ENCODE measurements at regions not wholly inside any gene's neighbourhood (a gene's known extent, or its start where the extent isn't known, plus 50 kb on each side); places are given as distances from the start of the nearest gene placed in this dataset.

DNA sequence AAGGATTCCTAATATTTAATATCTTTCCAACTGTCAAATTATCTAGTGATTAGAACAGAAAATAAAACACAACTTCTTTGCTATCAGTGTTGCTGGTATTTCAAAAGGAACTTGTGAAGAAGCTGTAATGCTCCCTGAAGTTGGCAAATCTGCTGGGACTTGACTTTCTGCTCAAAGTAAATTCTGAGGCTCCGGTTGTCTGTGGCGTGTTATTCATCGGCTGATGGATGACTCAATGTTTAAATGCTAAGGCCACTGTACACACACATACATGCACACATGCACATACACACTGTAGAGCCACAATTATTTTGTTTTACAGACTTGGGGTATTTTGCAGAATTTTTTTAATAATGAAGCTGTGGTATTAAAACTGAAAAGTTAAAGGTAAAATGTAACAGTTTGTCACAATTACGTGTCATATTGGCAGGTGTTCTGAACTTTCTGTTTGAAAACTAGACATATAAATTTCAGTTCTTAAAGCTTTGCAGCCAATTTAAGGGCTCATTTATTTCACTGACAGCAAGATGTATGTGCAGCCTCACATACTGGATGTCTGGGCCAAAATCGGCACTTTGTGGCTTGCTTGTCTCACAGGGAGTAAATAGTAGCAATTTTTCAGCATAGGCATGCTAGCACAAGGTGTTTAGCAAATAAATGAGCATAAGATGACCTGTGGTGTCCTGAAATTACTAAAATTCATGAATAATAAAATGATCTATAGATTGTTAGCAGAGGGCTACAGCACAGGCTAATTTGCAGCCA, 1691.7 kb upstream of the PCDH20 start:
- H3K27me3 ChIP-seq = no peaks in the 10 kb centered on the region
- intact Hi-C loops (cut with DNase I; ENCODE audit: low total_unique reads) (no loop called here), in situ Hi-C loops (cut with MboI; ENCODE audit: low sequenced_read_pairs in 4 of 4) (no loop called here)
- no peak overlapping the region for H3K4me3 ChIP-seq
- no peak for ATAC-seq
- no peaks in the 10 kb centered on the region for H3K4me1 ChIP-seq
- no peaks in the 10 kb centered on the region for H3K9me3 ChIP-seq
- TF ChIP-seq, protein P1, sequence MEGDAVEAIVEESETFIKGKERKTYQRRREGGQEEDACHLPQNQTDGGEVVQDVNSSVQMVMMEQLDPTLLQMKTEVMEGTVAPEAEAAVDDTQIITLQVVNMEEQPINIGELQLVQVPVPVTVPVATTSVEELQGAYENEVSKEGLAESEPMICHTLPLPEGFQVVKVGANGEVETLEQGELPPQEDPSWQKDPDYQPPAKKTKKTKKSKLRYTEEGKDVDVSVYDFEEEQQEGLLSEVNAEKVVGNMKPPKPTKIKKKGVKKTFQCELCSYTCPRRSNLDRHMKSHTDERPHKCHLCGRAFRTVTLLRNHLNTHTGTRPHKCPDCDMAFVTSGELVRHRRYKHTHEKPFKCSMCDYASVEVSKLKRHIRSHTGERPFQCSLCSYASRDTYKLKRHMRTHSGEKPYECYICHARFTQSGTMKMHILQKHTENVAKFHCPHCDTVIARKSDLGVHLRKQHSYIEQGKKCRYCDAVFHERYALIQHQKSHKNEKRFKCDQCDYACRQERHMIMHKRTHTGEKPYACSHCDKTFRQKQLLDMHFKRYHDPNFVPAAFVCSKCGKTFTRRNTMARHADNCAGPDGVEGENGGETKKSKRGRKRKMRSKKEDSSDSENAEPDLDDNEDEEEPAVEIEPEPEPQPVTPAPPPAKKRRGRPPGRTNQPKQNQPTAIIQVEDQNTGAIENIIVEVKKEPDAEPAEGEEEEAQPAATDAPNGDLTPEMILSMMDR (IDR thresholded peaks at IDR 0.05 in 4 of 5, conservative IDR thresholded peaks at IDR 0.05 in 1 of 5) = no peak
- TF ChIP-seq POLR2A (IDR thresholded peaks at IDR 0.05) = no peak
- no peak for DNase-seq
- no peaks in the 10 kb centered on the region for H3K36me3 ChIP-seq
- H3K27ac ChIP-seq = no peak overlapping the region

DNA sequence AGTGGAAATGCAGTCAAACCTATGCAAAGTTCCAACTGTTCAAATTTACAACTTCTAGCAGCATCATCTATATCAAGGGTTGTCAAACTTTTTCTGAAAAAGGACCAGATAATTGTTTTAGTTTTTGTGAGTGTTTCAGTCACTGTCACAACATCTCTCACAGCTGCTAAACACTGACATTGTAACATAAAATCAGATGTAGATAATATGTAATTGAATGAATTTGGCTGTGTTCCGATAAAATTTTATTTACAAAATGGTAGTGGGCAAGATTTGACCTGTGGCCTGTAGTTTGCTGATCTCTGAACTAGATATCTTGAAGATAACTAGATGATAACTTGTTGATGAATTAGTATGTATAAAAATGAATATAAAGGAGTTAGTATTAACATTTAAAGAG, 1679.1 kb upstream of the PCDH20 start:
- in situ Hi-C loops (cut with MboI; ENCODE audit: low sequenced_read_pairs in 4 of 4) = no loop called here
- intact Hi-C loops (cut with DNase I; ENCODE audit: low total_unique reads) = no loop called here
- H3K9me3 ChIP-seq = no peaks in the 10 kb centered on the region
- no peaks in the 10 kb centered on the region for H3K27me3 ChIP-seq
- TF ChIP-seq POLR2A (IDR thresholded peaks at IDR 0.05) = no peak
- TF ChIP-seq, protein P1 (IDR thresholded peaks at IDR 0.05 in 4 of 5, conservative IDR thresholded peaks at IDR 0.05 in 1 of 5) = no peak
- H3K4me1 ChIP-seq = no peaks in the 10 kb centered on the region
- no peaks in the 10 kb centered on the region for H3K36me3 ChIP-seq
- DNase-seq (no peak), ATAC-seq (no peak)
- no peak overlapping the region for H3K4me3 ChIP-seq
- H3K27ac ChIP-seq = no peak overlapping the region

DNA sequence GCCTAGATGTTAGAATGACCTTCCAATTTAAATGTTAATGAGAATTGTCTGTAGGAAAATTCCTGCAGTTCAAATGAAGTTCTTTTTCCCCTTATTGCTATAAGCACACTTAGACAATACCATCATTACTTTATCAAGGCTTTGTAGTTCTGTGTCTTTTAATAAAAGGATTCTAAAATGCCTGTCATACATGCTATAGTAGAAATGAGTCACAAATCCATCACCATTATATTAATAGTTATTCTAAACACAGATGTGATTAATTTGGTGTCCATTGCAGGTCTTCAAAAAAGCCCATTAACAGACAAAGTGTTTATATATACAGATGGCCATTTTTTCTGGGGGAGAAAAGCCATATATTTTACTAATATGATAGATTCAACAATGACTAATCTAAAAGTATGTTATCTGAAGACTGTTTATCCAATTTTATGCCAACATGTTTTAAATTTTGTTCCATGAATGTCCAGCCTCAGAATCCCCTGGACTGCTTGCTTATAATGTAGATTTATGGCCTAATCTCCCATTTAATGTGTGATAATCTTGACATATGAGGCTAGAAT, 1678.3 kb upstream of the PCDH20 start:
- no peaks in the 10 kb centered on the region for H3K4me1 ChIP-seq
- in situ Hi-C loops (cut with MboI; ENCODE audit: low sequenced_read_pairs in 4 of 4) = no loop called here
- H3K27ac ChIP-seq = no peak overlapping the region
- intact Hi-C loops (cut with DNase I; ENCODE audit: low total_unique reads) = no loop called here
- no peaks in the 10 kb centered on the region for H3K27me3 ChIP-seq
- H3K36me3 ChIP-seq = no peaks in the 10 kb centered on the region
- H3K9me3 ChIP-seq = no peaks in the 10 kb centered on the region
- no peak overlapping the region for H3K4me3 ChIP-seq
- ATAC-seq (no peak), DNase-seq (no peak)
- TF ChIP-seq POLR2A (IDR thresholded peaks at IDR 0.05) = no peak
- TF ChIP-seq, protein P1 (IDR thresholded peaks at IDR 0.05 in 4 of 5, conservative IDR thresholded peaks at IDR 0.05 in 1 of 5) = no peak

DNA sequence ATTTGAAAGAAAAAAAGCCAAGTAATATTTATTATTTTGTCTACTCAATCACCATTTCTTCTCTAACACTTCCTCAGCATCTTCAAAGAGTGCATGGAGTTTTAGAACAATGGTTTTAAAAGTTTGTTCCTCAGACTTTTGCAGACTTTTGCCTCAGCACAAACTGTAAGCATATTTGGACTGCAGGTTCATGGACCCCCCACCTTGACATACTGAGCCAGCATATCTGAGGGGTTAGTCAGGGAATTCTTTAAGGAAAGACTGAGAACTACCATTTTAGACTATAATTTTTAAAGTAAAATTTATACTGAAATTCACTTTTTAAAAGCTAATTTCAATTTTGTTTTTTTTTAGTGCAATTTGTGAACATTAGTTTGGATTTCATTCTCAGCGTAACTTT, 1676.8 kb upstream of the PCDH20 start:
- no peak for TF ChIP-seq POLR2A (IDR thresholded peaks at IDR 0.05)
- TF ChIP-seq, protein P1 (IDR thresholded peaks at IDR 0.05 in 4 of 5, conservative IDR thresholded peaks at IDR 0.05 in 1 of 5) = no peak
- intact Hi-C loops (cut with DNase I; ENCODE audit: low total_unique reads) (no loop called here), in situ Hi-C loops (cut with MboI; ENCODE audit: low sequenced_read_pairs in 4 of 4) (no loop called here)
- Histone ChIP-seq H3K36me3 (no peaks in the 10 kb centered on the region), H3K27ac (no peak overlapping the region), H3K4me1 (no peaks in the 10 kb centered on the region), H3K4me3 (no peak overlapping the region), H3K9me3 (no peaks in the 10 kb centered on the region), H3K27me3 (no peaks in the 10 kb centered on the region)
- no peak for DNase-seq
- no peak for ATAC-seq

All from gastrocnemius medialis (tissue), 4 donors.